ENCODE measurements at regions not wholly inside any gene's neighbourhood (a gene's known extent, or its start where the extent isn't known, plus 50 kb on each side); places are given as distances from the start of the nearest gene placed in this dataset.

DNA sequence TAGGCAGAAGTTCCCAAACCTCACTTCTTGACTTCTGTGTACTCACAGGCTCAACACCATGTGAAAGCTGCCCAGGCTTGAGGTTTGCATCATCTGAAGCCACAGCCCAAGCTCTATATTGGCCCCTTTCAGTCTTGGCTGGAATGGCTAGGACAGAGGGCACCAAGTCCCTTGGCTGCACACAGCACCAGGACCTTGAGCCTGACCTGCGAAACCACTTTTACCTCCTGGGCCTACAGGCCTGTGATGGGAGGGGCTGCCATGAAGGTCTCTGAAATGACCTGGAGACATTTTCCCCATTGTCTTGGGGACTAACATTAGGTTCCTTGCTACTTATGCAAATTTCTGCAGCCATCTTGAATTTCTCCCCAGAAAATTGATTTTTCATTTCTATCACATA, 288.3 kb upstream of the ZC3H12C start:
- TF ChIP-seq, protein P1, sequence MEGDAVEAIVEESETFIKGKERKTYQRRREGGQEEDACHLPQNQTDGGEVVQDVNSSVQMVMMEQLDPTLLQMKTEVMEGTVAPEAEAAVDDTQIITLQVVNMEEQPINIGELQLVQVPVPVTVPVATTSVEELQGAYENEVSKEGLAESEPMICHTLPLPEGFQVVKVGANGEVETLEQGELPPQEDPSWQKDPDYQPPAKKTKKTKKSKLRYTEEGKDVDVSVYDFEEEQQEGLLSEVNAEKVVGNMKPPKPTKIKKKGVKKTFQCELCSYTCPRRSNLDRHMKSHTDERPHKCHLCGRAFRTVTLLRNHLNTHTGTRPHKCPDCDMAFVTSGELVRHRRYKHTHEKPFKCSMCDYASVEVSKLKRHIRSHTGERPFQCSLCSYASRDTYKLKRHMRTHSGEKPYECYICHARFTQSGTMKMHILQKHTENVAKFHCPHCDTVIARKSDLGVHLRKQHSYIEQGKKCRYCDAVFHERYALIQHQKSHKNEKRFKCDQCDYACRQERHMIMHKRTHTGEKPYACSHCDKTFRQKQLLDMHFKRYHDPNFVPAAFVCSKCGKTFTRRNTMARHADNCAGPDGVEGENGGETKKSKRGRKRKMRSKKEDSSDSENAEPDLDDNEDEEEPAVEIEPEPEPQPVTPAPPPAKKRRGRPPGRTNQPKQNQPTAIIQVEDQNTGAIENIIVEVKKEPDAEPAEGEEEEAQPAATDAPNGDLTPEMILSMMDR (IDR thresholded peaks at IDR 0.05; ENCODE audit: insufficient read depth, low read depth, low read length), result no peak
- TF ChIP-seq EZH2 (IDR thresholded peaks at IDR 0.05; ENCODE audit: insufficient read depth, low read length), result no peak
